HPDE6-E6E7 (cell line): ENCODE measurements at regions not wholly inside any gene's neighbourhood (a gene's known extent, or its start where the extent isn't known, plus 50 kb on each side); places are given as distances from the start of the nearest gene placed in this dataset.
"Not testable (repeated sequence)": the region's sequence is repeated elsewhere in the genome, so short reads cannot be mapped to it uniquely, and the experiment has no call there.

Experiments used
- DNase-seq: peaks from one replicate; pipeline ENCODE4 v3.0.0; 2011; ENCODE audit warnings: missing footprints; ENCODE audit errors: extremely low spot score

DNA sequence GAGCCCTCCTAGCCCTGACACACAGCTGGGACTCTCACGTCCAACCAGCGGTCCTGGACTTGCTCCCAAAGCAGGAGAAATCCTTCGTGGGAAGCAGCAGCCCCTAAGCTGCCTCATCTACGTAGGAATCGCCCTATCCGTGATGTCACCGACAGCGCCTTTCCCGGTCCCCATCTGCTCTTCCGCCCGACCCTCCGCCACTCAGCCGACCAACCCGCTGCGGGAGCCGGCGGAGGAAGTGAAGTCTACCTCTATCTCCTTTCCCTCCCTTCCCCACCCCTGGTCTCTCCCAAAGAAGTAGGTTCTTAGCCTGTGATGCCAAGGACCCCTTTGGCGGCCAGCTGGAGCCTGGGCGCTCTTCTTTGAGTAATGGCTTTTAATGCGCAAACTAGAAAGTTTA is 272.1 kb downstream of the FAM72C start:
- DNase-seq, result no peak

DNA sequence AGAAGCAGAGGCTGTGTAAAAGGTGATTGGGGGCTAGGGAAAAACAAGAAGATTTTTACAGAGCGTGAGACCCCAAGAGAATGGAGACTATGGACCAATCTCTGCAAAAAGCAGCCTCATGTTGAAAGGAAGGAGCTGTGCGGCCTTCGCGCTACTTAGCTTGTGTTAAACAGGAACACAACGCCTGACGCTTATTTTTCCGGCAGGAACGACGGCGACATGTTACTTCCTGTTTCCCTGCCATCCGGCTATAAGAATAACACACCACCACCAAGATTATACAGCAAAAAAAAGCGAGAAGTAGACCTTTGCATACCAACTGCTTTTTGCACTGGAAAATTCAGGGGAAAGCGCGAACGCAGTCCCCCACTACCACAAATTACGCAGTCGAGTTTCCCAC is 272.7 kb downstream of the FAM72C start:
- DNase-seq, result no peak

DNA sequence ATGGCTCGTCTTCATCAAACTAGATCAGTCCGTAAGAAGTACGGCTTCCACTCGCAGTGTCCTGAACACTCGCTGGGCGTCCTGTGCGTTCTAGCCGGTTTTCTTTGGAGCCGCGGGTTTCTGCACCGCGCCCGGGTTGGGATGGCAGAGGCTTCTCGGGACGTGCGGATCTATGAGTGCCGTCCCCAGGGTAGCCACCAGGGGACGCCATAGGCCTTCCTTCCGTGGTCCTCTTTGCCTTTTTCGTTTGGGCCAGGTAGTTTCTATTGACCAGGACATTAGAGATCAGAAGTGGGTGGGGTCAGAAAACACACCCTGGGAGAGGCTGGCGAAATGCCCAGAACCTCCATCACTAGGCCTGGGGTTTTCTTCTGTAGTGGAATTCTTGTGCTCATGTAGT is 273.8 kb downstream of the FAM72C start:
- DNase-seq, result no peak

DNA sequence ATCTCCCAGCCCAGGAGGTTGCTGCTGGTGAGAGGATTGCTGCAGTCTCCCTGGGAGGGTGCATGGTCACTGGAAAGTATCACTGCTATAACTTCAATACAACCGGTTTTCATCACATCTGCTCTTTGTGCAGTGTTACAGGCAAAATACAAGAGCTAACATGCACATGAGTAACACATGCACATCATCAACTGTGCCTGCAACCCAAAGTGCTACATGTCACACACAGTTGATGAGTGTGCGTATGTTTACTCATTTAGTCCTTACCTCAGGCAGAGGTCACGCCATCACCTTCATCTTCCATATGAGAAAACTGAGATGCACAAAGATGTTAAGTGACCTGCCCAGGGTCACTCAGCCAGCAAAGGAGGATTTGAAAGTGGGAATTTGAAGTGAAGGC is 277.7 kb downstream of the FAM72C start:
- no peak for DNase-seq

DNA sequence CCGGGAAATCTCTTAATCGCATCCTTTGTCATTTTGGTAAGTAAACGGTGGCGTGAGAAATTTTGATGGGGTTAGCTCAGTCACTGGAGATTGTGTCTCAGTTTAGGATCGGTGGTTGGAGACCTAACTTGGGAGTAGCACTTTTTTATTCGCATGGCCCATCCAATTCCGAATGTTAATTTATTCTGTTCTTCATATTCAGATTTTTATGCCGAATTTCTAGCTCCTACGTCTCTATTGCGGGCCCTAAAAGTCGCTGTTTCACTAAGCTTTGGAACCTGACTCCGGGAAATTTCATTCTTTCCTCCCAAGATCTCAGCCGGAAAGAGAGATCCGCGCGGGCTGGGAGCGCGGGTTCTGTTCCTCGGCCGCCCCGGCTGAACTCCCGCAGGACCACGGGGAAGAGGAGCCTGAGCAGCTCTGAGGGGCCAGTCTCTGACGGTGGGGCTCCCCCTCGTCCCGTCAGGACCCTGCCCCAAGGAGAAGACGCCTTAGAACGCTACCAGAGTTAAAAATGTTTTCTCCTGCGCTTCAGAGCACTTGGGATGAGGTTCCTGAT is 279.7 kb downstream of the FAM72C start:
- DNase-seq, result no peak

DNA sequence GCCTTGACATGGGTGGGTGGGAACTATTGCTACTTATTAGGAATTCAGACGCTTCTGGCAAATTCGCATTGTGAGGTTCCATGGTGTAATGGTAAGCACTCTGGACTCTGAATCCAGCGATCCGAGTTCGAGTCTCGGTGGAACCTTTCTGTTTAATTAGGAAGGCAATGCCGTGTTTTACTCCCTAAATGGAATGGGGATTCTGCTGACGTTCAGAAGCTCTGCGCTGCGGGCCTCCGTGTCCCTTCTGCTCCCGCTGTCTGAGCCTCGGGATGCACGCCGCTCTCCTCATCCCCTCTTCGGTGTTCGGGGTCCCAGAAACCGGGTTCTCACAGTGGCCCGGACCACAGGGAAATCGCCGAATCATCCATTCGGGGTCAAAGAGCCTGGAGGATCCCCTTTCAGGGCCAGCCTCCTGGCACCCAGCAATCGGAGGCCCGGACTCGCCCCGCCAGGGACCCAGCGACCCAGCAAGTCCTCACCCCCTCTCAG is 280.3 kb downstream of the FAM72C start:
- no peak for DNase-seq

DNA sequence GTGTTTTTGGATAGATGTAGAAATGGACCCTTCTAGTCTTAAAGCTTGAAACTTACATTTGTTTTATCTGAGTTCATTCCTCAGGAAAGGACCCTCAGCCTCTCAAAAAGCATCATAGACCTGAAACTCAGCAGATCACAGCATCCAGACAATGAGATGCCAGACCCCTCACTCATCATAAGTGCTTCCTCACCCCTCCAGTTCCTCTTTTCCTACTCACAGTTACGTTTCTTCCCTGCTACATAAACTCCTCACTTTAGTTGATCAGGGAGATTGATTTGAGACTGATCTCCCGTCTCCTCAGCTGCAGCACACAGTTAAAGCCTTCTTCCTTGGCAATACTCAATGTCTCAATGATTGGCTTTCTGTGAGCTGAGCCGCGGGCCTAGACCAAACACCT is 282.0 kb downstream of the FAM72C start:
- no peak for DNase-seq

DNA sequence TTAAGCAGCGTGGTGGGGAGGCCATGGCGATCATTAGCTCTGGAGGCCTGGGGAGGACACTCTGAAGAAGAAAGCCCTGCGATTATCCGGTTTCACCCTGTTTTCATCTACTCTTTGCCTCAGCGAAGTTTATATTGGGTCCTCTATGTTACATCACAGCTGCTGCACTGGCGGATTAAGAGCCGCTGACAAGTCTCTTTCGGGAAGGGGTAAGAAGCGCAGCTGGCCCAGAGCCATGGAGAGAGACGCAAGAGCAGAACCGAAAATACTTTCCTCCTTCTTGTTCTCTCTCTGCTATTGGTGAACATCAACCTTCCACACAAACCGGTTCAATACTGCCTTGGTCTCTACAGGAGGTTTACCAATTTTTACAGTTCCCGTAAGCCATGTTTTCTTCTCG is 291.5 kb downstream of the FAM72C start:
- DNase-seq, result no peak

DNA sequence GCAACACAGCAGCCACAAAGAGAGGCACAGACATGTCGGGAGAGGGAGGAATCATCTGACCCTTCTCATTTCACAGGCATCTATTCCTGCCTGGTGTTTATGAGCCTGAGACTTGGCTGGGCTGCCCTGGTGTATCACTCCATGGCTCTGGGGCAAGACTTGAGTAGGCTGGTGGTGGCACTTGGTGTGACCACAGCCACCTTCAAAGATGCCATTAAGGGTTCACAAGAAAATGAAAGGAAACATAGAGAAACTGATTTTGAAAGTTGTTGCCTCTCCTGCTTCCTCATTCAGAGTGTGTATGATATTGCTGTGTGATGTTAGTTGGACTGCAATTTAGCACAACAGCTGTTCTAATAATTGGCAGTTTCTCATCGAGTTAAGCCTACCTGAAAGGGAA is 298.8 kb downstream of the FAM72C start:
- no peak for DNase-seq

DNA sequence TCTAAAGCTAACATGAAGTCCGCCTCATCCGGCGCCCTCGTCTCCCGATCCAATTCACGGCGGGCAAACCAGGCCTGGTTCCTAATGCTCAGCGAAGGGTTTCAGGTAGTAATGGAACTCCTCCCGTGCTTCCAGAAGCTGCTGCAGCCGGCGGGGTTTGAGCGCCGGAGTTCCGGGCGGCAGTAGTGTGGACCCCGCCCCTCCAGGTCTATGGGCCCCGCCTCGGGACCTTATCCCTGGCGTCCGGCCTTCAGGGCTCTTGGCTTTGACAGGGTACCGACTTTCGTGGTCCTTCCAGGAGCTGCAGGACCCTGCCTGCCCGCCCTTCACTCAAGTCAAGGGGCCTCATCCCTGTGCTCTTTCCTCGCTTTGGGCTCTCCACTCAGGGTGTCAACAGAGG is 304.1 kb downstream of the FAM72C start:
- DNase-seq, result no peak

DNA sequence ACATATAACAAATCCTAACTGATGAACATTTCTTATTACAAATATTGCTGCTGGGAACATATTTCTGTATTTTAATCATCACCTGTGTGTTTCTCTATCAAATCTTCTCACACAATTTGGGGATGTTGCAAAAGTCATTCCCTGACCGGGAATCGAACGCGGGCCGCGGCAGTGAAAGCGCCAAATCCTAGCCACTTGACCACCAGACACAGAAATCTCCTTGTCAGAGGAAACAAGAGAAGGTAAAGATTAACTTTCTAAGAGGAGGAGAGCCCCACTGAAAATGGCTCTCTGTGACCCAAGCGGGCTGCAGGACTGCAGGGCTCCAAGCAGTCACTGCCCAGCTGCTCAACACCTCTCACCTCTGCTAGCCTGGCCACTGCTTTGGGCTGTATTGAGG is 304.9 kb downstream of the FAM72C start:
- no peak for DNase-seq

DNA sequence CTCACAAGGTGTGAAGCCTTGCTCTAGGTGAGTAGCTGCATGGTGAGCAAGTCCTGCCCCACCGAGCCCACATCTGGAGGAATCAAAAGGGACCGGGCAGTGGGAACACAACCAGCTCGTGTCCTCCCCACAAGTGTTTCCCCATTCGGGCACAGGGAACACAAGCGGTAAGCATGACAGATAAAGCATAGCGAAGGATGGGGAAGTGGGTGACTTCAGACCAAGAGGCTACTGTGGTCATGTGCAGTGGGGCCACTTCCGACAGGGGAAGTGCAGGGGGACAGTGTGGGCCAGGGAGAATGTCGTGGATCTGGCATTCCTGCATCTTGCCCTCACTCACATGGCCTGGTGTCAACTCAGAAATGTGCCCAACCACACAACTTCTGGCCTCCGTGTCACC is 306.2 kb downstream of the FAM72C start:
- no peak for DNase-seq

DNA sequence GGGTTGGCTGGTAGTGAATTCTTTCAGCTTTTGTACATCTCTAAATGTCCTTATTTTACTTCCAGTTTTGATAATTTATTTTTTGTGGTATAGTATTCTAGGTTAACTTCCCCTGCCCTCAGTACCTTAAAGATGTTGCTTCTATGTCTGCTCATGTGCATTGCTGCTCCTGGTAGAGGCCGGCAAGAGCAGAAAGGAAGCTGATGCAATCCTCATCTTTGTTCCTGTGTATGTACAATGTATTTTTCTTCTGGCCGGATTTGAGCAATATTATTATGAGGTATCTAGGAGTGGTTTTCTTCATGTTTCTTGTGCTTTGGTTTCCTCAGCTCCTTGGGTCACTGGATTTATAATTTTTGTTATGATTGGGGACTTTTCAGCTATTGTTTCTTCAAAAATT is 308.7 kb downstream of the FAM72C start:
- not testable (repeated sequence) for DNase-seq

DNA sequence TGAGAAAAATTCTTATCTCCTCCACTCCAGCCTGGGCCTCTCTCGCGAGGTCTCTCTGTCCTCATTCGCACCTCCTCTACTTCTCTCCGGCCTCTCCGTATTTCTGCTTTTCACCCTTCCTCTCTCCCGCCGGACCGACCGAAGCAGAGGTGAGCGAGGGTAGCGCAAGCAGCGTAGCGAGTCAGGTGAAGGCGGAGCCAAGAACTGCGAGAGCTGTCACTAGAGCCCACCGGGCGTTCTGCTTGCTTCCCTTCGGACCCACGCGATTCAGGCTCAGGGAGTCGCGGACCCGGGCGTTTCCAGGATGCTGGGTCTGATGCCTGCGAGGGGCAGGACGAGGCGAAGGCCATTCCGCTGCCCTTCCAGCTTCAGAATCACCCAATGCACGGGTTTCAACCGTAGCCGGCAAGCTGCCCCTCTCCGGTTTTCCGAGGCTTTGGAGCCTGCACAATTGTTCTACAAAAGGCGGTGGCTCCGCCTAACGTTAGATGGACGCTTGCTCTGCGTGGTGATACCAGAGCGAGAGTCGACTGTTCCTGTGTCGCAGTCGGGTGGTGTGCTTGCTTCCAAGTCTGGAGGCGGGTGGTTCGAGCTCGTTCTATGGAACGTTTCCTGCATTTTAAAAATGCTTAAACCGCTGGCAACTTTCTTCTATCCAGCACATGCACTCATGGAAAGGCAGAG is 310.2 kb downstream of the FAM72C start:
- DNase-seq, result no peak

DNA sequence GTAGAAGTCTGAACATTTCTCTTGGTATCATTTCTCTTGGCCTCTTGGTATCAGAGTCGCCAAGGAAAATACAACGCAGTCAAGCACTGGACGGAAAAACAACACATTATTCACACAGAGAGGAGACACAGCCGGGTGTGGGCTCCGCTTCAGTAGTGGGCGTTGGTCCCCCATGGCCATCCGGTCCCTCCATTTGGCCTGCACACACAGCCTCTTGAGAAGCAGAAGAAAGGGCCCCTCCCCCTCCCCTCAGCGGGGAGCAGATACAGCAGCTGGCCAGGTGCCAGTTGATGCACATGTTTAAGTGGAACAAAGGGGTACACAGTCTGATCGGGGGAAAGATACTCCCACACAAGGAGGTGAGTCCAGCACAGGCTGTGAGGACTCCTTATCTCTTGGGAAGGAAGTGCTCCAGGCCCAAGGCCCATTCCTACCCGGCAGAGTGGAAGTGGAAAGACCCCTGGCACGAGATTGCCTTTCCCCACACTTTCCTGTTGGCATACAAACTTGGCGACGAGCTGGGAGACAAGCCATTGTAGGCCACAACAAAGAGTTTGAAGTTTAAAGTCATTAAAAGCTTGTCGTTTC is 311.3 kb downstream of the FAM72C start:
- no peak for DNase-seq

DNA sequence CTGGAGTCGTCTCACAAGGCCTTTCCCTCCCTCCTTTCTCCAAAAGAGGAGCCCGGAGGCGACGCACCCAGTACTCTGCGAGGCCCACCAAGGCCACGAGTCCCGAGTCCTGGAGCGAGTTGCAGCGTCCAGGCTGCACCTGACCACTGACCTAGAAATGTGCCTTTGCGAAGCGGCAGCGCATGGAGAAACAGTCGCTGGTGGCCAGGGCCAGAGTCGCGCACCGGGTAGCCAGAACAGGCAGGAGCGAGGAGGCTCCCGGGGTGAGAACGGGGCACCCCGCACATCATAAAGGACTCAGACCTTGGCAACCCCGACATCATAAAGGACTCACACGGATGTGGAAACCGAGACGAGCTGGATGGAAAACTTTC is 318.4 kb downstream of the FAM72C start:
- DNase-seq, result no peak

DNA sequence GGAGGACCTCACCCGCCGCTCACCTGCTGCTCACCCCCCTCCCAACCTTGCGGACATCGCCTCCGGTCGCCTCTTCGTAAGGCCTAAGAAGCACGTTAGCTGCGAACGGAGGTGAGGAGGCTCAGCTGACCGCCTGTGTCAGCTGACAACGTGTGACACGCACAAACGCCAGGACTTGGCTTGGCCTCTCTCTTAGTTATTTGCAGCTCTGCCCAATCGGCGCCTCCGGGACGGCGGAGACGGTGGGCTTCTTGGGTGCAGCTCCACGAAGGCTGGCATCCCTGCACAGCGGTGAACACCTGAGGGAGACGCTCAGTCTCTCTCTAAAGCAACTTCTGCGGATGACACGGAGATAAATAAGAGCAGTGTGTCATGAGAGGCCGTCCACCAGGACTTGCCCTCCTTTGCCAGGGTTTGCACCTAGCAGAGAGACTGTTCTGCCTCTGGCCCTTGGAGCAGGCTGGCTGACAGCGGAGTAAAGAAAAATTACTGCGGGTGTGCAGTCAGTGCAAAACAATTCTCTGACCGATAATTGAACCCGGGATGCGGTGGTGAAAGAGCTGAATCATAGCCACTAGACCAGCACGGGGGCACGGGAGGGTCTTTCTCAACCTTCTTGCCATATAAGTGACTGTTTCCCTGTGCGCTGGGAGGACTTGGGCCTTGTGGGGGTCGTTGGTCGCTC is 318.9 kb downstream of the FAM72C start:
- DNase-seq, result no peak

DNA sequence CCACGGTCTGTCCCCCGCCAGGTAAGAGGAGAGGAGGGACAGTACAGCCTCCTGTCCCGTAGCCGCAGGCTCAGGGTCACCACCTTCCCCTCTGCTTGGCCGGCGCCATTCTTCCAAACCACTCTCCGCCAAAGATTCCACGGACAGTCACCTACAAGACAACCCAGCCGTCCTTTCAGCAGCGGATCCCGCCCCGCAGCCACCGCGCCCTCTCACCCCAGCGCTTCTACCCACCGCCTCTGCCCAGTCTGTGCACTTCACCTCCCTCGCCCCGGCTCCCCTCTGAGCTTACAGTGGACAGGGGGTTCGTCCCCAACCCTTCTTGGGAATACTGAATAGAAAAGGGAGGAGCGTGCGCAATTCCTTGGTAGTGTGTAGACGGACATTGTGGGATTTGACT is 319.6 kb downstream of the FAM72C start:
- no peak for DNase-seq

DNA sequence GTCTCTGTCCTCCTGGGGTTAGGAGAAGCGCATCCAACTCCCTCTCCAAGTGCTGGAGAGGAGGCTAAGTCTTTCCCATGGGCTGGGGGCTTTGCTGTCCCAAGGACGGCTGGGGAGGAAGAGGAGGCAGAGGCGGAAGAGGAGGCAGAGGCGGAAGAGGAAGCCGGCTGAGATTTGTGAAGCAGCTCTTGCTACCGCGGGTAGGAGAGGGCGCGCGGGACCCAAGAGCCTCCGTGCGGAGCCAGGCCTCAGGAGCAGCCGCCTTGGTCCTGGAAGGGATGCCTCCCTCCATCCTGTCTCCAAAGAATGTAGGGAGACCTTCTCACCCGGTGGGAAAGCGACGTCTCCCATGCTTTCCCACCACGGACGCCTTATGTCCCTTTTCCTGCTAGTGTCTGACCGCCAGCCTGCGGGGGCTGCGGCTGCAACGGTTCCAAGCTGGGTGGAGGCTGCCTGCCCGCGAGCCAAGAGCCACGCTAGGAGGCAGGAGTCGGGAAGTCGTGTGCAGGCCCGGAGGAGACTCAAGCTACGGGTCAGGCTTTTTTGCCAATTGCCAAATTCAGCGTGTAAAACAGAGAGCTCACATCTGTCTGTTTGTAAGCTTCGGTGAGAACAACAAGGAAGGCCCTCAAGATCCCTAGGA is 320.3 kb downstream of the FAM72C start:
- DNase-seq, result no peak

DNA sequence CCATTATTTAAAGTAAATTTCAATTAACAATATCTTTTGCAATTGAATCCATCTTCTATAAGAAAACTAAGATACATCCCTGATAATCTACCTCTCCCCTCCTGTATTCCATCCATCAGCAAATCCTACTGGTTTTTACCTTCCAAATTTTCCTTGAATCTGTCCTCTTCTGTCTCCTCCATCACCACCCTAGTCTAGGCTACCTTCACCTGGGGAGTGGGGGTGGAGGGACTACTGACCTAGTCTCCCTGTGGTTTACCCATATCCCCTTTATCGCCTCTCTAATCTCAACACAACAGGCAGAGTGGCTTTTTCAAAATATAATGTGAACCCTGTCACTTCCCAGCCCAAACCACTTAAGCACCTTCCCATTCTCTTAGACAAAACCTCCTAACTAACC is 327.8 kb downstream of the FAM72C start:
- DNase-seq, result not testable (repeated sequence)

DNA sequence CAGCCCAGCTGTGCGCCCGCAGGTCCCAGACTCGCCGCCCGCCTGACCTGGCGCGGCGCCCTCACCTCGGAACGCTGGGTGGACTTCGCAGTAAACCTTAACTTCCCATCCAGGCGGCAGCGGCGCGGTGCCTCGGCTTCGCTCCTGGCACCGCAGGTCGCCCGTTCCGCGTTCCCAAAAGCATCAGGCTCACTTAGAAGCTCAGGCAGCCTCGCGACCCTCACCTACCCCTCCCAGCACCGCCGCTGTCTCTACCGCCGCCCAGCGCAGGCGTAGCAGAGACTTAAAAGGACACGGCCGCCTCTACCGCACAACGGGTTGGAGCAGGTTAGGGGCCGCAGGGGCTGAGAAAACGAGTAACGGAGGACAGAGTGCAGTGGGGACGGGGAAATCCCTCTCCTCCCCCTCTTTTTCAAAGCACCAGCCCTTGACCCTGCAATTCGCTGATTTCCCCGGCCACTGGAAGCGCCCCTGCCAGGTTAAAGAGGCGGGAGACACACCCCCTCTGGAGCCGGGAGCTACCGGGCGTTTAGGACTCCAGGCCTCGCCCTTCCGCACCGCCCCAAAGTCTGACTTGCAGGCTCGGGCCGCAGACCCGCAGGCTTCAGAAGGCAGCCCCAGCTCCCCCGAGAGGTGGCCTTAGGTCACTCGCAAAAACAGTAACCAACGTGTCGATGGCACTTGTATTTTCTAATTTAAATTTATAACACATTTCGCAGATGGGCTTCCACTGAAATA is 328.5 kb downstream of the FAM72C start:
- DNase-seq, result no peak

DNA sequence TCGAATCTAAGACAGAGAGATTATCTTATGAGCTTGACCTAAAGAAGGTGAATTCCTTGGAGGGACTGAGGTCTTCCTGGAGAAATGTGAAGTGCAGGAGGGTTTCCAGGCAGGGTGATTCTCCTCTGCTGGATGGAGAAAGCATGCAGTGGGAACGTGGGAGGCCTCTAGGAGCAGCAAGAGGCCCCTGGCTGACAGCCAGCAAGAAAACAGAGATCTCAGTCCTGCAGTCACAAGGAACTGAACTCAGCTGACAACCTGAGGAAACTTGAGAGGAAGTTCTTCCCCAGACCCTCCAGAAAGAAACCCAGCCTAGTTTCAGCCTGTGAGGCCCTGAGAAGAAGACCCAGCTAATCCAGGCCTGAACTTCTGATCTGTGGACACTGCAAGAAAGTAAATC is 345.9 kb downstream of the FAM72C start:
- DNase-seq, result no peak
